IPS-NIHi11 (cell line): ENCODE measurements at regions not wholly inside any gene's neighbourhood (a gene's known extent, or its start where the extent isn't known, plus 50 kb on each side); places are given as distances from the start of the nearest gene placed in this dataset.
A peak's percentile ranks its signal among the peaks of the same experiment; 100 is the strongest.

Source experiments
- DNase-seq: peaks from one replicate; pipeline ENCODE4 v3.0.0; 2012; ENCODE audit warnings: mixed read lengths, low spot score

DNA sequence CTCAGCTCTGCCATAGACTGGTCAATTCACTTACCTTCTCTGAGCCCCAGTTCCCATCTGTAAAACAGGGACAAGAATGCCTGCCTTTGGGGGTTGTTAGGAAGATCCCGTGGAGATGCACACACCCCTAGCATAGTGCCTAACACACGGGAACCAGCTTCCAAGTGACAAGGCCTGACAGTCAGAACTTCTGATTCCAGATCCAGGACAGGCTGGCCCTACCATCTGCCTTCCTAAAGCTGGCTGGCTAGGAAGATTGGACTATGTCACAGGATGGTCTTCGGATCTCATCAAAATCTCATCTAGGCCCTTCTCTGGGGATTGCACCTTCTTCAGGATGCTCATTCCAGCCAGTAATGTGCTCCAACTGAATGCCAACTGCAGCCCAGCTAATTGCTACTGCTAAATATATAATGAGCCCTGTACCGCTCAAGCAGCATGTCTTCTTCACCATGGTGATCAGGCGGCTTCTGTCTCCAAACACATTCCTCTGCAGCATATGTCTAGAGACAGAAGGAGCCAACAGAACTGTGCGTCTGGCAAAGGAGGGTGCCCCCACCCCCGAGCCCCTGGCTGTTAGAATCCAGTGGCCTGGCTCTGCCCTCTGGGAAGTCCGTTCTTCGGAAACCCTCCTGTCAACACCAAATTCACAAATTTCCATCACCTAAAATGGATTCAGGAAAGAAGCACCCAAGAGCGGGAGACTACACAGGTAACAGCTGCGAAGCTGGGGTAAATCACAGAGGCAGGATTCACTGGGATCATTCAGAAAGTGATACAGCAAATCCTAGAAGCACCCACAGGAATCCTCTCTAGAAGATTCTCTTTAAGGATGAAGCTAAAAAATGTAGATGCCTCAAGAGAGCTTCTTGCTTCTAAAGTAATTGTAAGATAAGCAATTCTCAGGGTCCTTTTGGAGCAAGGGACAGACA lies 142.1 kb upstream of the EEPD1 start:
- DNase-seq, result no peak

- DNase-seq, result peak; percentile 26
These were observed 141.5 kb upstream of the EEPD1 start for GRCh38 chr7:36011588-36011965.

DNA sequence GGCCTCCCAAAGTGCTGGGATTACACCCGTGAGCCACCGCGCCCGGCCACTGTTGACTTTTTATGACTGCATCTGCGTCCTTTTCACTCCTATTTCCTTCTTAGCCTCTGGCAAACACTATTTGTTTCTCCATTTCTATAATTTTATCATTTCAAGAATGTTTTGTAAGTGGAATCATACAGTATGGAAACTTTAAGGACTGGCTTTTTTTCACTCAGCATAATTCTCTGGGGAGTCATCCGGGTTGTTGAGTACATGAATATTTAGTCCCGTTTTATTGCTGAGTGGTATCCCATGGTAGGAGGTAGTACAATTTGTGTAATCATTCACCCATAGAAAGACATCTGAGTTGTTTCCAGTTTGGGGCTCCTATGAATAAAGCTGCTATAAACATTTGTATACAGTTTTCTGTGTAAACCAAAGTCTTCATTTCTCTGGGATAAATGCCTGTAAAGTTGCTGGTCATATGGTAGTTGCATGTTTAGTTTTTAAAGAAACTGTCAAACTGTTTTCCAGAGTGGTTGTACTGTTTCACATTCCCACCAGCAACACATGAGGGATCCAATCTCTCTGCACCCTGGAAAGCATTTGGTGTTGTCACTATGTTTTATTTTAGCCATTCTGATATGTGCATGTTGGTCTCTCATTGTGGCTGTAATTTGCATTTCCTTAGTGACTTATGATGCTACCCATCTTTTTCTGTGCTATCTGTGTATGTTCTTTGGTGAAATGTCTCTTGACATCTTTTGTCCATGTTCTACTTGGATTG lies 139.6 kb upstream of the EEPD1 start:
- DNase-seq, result no peak

GRCh38 chr7:36014961-36015360 lies 138.1 kb upstream of the EEPD1 start:
- no peak for DNase-seq

GRCh38 chr7:36015733-36016132 lies 137.3 kb upstream of the EEPD1 start:
- no peak for DNase-seq

DNA sequence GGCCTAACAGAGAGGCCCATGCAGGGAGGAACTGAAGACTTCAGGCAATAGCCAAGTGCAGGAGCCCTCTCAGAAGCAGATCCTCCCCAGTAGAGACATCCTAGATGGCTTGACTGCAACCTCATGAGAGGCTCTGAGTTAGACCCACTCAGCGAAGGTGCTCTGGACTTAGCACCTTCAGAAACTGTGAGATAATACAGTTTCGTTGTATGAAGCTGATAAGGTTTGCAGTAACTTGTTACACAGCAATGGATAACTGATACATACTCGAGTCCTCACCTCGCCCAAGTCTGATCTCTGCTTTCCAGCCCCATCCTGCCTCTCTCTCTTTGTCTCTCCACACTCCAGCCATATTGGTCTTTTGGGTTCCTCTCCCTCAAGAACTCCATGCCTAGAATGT lies 136.4 kb upstream of the EEPD1 start:
- DNase-seq, result no peak

DNA sequence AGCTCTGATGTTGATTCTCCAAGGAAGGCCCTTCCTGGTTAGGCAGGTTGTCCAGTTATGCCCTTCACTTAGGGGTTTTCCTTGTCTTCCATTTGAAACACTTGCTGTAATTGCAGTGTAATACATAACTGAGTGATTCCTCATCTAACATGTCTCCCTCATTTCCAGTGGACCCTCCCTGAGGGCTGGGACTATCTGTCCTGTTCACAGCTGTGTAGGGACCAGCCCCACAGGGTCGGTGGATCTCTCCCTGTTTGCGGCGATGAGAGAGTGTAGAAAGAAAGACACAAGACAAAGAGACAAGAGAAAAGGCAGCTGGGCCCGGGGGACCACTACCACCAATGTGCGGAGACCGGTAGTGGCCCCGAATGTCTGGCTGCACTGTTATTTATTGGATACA lies 135.9 kb upstream of the EEPD1 start:
- no peak for DNase-seq

- DNase-seq, result no peak
These were observed 134.1 kb upstream of the EEPD1 start for GRCh38 chr7:36018816-36019484.

DNA sequence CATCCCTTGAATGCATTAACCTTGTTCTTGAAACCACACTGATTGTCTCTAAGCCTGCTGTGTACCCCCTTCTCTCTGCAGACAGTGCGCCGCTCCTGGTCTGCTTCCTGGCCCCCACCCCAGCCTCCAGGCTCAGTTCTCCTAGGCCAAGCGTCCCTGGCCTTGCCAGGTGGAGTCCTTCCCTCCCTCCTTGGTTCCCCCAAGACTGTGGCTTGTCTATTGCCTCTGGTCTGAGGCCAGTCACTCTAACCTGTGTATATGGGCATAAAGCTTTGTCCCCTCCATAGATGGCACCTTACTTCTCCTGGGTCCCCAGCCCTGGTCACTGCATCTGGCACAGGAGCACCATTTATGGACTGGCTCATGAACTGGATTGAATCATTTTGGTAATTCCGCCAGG lies 133.5 kb upstream of the EEPD1 start:
- DNase-seq, result no peak

GRCh38 chr7:36019980-36020379 lies 133.1 kb upstream of the EEPD1 start:
- no peak for DNase-seq

DNA sequence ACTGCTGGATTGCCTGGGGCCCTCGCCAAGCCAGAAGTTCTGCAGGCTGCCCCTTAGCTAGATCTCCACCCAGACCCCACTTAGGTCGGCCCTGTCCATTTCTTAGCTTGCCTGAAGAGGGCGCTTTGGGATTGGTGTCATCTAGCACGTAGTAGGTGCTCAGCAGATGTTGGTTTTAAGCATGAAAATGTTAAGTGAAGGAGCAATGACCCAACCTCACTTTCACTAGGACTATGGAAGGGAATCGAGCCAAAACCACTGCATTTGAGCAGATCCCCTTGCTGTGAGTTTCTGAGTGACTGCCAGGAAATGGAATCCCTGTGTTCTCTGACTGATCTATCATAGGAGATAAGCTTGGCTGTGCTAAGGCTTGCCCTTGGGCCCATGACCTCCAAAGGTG lies 131.7 kb upstream of the EEPD1 start:
- DNase-seq, result peak; percentile 49

DNA sequence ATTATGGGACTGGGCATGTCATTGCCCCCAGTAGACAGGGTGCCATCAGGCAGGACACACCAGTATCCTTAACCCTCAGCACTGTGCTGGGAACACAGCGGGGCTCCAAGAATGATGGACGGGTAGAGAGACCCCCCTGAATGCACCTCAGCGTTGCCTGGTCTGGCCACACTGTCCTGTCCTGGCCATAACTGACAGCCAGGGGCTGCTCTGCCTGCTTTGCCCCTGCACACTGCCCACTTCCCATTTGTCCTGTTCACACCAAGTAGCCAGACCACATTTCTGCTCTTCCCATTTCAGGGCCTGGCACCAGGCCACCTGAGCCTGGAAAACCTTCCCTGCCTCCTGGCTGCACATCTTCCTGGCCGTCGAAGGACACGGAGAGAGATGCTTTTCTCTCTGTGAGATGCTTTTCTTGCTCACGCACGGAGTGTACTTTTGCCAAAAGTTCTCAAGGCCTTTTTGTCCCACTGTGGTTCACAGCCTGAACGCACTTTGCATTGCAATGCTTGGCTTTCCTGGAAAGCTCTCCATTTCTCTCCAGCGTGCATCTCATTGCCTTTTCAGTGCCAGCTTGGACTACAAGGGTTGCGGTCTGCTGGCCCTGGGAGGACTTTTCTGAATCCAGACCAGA lies 131.0 kb upstream of the EEPD1 start:
- DNase-seq, result no peak

DNA sequence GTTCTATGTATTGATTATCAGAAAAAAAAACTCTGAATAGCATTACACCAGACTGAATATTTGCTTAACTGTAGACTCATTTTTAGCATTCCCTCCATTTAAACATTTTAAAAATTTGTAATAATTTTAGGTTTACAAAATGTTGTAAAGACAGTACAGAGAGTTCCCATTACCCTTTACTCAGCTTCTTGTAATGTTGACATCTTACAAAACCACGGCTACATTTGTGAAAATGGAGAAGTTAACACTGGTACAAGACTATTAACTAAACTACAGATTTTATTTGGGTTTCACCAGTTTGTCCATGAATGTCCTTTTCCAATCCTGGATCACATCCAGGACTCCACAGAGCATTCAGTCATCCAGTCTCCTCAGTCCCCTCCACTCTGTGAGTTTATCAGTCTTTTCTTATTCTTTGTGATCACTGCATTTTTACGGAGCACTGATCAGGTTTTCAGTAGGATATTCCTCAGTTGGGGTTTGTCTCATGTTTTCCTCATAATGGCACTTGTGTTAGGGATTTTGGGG lies 130.0 kb upstream of the EEPD1 start:
- DNase-seq, result no peak

GRCh38 chr7:36025190-36025589 lies 127.9 kb upstream of the EEPD1 start:
- DNase-seq, result no peak

- no peak for DNase-seq
These were observed 123.7 kb upstream of the EEPD1 start for GRCh38 chr7:36029311-36029710.

- no peak for DNase-seq
These were observed 123.1 kb upstream of the EEPD1 start for GRCh38 chr7:36029853-36030515.

- no peak for DNase-seq
These were observed 120.7 kb upstream of the EEPD1 start for GRCh38 chr7:36032361-36032818.

DNA sequence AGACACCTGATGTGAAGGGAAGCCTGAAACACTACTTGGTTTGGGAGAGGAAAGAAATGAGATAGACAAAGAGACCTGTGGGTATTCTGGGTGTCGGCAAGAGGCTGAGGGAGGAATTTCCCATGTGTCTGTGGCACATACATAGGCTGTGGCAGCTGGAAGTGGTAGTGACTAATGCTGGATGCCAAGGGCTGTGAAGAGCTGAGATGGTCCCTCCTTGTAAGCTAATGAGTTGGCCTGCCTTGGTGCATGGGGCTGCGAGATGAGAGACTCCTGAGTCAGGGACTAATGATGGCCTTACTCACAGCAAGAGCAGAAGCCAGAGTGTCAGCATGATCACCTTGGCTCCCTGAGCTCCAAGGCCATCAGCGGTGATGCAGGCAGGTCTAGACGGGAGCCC lies 119.0 kb upstream of the EEPD1 start:
- no peak for DNase-seq

- no peak for DNase-seq
These were observed 117.9 kb upstream of the EEPD1 start for GRCh38 chr7:36035186-36035585.

GRCh38 chr7:36036590-36036989 lies 116.5 kb upstream of the EEPD1 start:
- DNase-seq, result no peak

DNA sequence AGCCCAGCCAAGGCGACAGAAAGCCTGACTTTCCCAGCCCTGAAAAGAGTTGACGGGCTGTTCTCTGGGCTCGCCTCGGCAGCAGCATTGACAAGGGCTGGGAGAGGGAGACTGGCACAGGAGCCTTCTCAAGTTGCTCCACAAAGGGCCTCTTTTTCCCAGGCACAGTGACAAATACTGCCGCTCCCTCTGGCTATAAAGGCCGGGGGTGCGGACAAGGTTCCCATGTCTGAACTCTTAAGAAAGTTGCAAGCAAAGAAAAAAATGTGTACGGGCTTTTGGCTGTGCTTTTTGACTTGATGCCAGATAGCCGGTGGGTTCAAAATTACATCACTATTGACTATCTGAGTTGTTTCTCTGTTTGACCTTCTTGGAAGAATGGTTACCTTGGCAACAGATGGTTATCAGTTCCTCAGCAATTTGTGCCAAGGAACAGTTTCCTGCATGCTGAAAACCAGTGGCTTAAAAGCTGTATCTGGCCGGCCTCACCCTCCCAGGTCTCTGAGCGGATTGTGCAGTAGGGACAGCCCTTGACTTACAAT lies 115.9 kb upstream of the EEPD1 start:
- DNase-seq, result no peak
